GM10266 (cell line): ENCODE measurements at regions not wholly inside any gene's neighbourhood (a gene's known extent, or its start where the extent isn't known, plus 50 kb on each side); places are given as distances from the start of the nearest gene placed in this dataset.

Experiments
- DNase-seq: peaks from one replicate; pipeline ENCODE4 v3.0.0; 2012; ENCODE audit errors: extremely low spot score
- CTCF ChIP-seq: IDR thresholded peaks from 2 replicates; pipeline ENCODE4 v1.5.1; 2012; ENCODE audit warnings: mild to moderate bottlenecking, low read depth; ENCODE audit not compliant: control insufficient read depth, insufficient read depth; ENCODE audit errors: missing control alignments

- DNase-seq, result no peak
- no peak for TF ChIP-seq CTCF
These were observed 168.2 kb upstream of the TNRC6C start for GRCh38 chr17:77790143-77790829.

GRCh38 chr17:77792626-77793025 is 165.9 kb upstream of the TNRC6C start:
- no peak for DNase-seq
- no peak for TF ChIP-seq CTCF

- DNase-seq, result no peak
- no peak for TF ChIP-seq CTCF
These were observed 165.1 kb upstream of the TNRC6C start for GRCh38 chr17:77793146-77793970.

- no peak for TF ChIP-seq CTCF
- DNase-seq, result no peak
These were observed 164.6 kb upstream of the TNRC6C start for GRCh38 chr17:77793971-77794235.

GRCh38 chr17:77794846-77795245 is 163.7 kb upstream of the TNRC6C start:
- DNase-seq, result no peak
- no peak for TF ChIP-seq CTCF

- DNase-seq, result no peak
- TF ChIP-seq CTCF, result no peak
These were observed 162.8 kb upstream of the TNRC6C start for GRCh38 chr17:77795685-77796084.

- TF ChIP-seq CTCF, result no peak
- no peak for DNase-seq
These were observed 162.2 kb upstream of the TNRC6C start for GRCh38 chr17:77796176-77796860.
